ENCODE measurements at regions not wholly inside any gene's neighbourhood (a gene's known extent, or its start where the extent isn't known, plus 50 kb on each side); places are given as distances from the start of the nearest gene placed in this dataset.

GRCh38 chrX:39016556-39016955 lies 215.3 kb downstream of the MID1IP1 start:
- peak in 2 of 11 donors; percentile 26 to 41 for DNase-seq (ENCODE audit: extremely low read depth in 1 of 11, low read depth in 9 of 11, low spot score in 4 of 11)

GRCh38 chrX:39017077-39017476 lies 215.8 kb downstream of the MID1IP1 start:
- DNase-seq (ENCODE audit: extremely low read depth in 1 of 11, low read depth in 9 of 11, low spot score in 4 of 11), result no peak

GRCh38 chrX:39017716-39018115 lies 216.5 kb downstream of the MID1IP1 start:
- DNase-seq (ENCODE audit: extremely low read depth in 1 of 11, low read depth in 9 of 11, low spot score in 4 of 11), result no peak

GRCh38 chrX:39018541-39018940 lies 217.3 kb downstream of the MID1IP1 start:
- no peak for DNase-seq (ENCODE audit: extremely low read depth in 1 of 11, low read depth in 9 of 11, low spot score in 4 of 11)

GRCh38 chrX:39019056-39019455 lies 217.8 kb downstream of the MID1IP1 start:
- no peak for DNase-seq (ENCODE audit: extremely low read depth in 1 of 11, low read depth in 9 of 11, low spot score in 4 of 11)

- no peak for DNase-seq (ENCODE audit: extremely low read depth in 1 of 11, low read depth in 9 of 11, low spot score in 4 of 11)
These were observed 218.9 kb downstream of the MID1IP1 start for GRCh38 chrX:39020051-39020669.

- DNase-seq (ENCODE audit: extremely low read depth in 1 of 11, low read depth in 9 of 11, low spot score in 4 of 11), result no peak
These were observed 220.8 kb downstream of the MID1IP1 start for GRCh38 chrX:39022106-39022505.

GRCh38 chrX:39029221-39029620 lies 228.0 kb downstream of the MID1IP1 start:
- DNase-seq (ENCODE audit: extremely low read depth in 1 of 11, low read depth in 9 of 11, low spot score in 4 of 11), result no peak

GRCh38 chrX:39030636-39031035 lies 229.4 kb downstream of the MID1IP1 start:
- DNase-seq (ENCODE audit: extremely low read depth in 1 of 11, low read depth in 9 of 11, low spot score in 4 of 11), result no peak

- no peak for DNase-seq (ENCODE audit: extremely low read depth in 1 of 11, low read depth in 9 of 11, low spot score in 4 of 11)
These were observed 238.6 kb downstream of the MID1IP1 start for GRCh38 chrX:39039890-39040289.

- DNase-seq (ENCODE audit: extremely low read depth in 1 of 11, low read depth in 9 of 11, low spot score in 4 of 11), result no peak
These were observed 242.7 kb downstream of the MID1IP1 start for GRCh38 chrX:39043838-39044550.

- no peak for DNase-seq (ENCODE audit: extremely low read depth in 1 of 11, low read depth in 9 of 11, low spot score in 4 of 11)
These were observed 245.9 kb downstream of the MID1IP1 start for GRCh38 chrX:39047174-39047573.

- no peak for DNase-seq (ENCODE audit: extremely low read depth in 1 of 11, low read depth in 9 of 11, low spot score in 4 of 11)
These were observed 248.7 kb downstream of the MID1IP1 start for GRCh38 chrX:39049975-39050374.

GRCh38 chrX:39050427-39050826 lies 249.2 kb downstream of the MID1IP1 start:
- DNase-seq (ENCODE audit: extremely low read depth in 1 of 11, low read depth in 9 of 11, low spot score in 4 of 11), result no peak

- DNase-seq (ENCODE audit: extremely low read depth in 1 of 11, low read depth in 9 of 11, low spot score in 4 of 11), result no peak
These were observed 251.5 kb downstream of the MID1IP1 start for GRCh38 chrX:39052751-39053150.

- no peak for DNase-seq (ENCODE audit: extremely low read depth in 1 of 11, low read depth in 9 of 11, low spot score in 4 of 11)
These were observed 257.5 kb downstream of the MID1IP1 start for GRCh38 chrX:39058724-39059123.

- no peak for DNase-seq (ENCODE audit: extremely low read depth in 1 of 11, low read depth in 9 of 11, low spot score in 4 of 11)
These were observed 258.6 kb downstream of the MID1IP1 start for GRCh38 chrX:39059866-39060265.

- DNase-seq (ENCODE audit: extremely low read depth in 1 of 11, low read depth in 9 of 11, low spot score in 4 of 11), result no peak
These were observed 261.8 kb downstream of the MID1IP1 start for GRCh38 chrX:39063037-39063436.

- no peak for DNase-seq (ENCODE audit: extremely low read depth in 1 of 11, low read depth in 9 of 11, low spot score in 4 of 11)
These were observed 262.4 kb downstream of the MID1IP1 start for GRCh38 chrX:39063702-39064101.

GRCh38 chrX:39065051-39065871 lies 264.0 kb downstream of the MID1IP1 start:
- no peak for DNase-seq (ENCODE audit: extremely low read depth in 1 of 11, low read depth in 9 of 11, low spot score in 4 of 11)

Measured in renal cortex interstitium (tissue), 11 donors.